ENCODE measurements at regions not wholly inside any gene's neighbourhood (a gene's known extent, or its start where the extent isn't known, plus 50 kb on each side); places are given as distances from the start of the nearest gene placed in this dataset.

DNA sequence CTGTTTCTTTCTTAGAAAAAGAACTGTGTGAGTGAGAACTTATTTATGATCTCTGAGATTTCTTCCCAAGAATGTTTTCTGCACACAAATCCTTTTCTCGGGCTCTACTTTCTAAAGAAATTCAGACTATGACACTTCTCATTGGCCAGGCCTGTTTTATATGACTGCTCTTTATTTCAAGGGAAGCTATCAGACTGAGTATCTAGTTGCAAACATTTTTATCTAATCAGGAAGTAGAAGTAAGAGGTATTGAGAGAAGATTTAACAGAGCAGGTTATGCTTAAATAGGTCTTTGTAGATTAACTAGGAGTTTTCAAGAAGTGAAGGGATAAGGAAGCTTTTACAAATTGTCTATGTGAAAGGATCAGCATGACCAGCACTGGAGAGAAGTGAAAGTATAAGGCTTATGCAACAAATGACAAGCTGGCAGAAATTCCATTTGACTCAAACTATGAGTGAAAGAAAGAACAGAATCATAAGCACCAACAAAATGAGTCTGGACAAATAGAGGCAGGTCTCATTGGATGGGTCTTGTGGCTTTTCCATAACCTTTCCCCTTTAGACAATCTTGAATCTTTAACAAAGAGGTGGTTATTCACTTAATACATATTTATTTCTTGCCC, 71.9 kb upstream of the CHL1 start:
- Mint-ChIP-seq H3K36me3 (no peaks in the 10 kb centered on the region), H3K27me3 (peaks cover 0 to 5% (median 3%) of the 10 kb centered on the region in 3 donors), H3K4me1 (peaks cover 0 to 14% (median 10%) of the 10 kb centered on the region in 3 donors), H3K9me3 (peaks cover 0 to 8% (median 0%) of the 10 kb centered on the region in 7 donors), H3K4me3 (no peak overlapping the region), H3K27ac (peak overlapping the region in 2 of 6 donors; percentile 1 to 20)
- no peak for ATAC-seq (ENCODE audit: low read depth in 2 of 2)
- no peak for DNase-seq

DNA sequence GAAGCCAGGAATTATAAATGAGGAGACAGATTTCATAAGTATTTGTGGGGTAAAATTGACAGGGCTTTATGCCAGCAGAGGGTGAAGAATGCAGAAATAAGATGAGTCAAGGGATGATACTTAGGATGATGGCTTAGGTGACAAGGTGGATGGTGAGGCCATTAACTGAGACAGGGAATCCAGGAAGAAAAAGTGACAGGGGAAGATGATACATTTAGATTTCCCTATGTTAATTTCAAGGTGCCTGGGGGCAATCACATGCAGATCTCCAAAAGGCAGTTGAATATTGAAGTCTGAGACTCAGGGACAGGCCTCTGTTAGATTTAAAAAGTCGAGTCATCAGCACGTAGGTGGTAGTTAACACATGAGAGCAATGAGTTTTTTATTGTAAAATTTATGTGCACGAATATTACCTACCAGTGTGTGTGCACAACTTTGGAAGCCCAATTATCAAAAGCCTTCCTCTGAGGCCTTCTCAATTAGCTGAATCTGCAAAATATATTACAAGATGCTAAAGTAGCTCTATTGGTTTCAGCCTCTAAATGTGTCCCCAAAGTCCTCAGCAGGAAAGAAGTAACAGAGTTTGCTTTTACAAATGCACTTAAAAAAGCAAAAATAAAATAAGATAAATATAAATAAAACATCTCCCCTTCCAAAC, 67.9 kb upstream of the CHL1 start:
- Mint-ChIP-seq H3K9me3 (peaks cover 0 to 8% (median 0%) of the 10 kb centered on the region in 7 donors), H3K27ac (peak overlapping the region in 2 of 6 donors; percentile 26 to 65), H3K36me3 (no peaks in the 10 kb centered on the region), H3K4me3 (no peak overlapping the region), H3K4me1 (peaks cover 0 to 14% (median 10%) of the 10 kb centered on the region in 3 donors), H3K27me3 (peaks cover 0 to 5% (median 3%) of the 10 kb centered on the region in 3 donors)
- no peak for DNase-seq
- no peak for ATAC-seq (ENCODE audit: low read depth in 2 of 2)

DNA sequence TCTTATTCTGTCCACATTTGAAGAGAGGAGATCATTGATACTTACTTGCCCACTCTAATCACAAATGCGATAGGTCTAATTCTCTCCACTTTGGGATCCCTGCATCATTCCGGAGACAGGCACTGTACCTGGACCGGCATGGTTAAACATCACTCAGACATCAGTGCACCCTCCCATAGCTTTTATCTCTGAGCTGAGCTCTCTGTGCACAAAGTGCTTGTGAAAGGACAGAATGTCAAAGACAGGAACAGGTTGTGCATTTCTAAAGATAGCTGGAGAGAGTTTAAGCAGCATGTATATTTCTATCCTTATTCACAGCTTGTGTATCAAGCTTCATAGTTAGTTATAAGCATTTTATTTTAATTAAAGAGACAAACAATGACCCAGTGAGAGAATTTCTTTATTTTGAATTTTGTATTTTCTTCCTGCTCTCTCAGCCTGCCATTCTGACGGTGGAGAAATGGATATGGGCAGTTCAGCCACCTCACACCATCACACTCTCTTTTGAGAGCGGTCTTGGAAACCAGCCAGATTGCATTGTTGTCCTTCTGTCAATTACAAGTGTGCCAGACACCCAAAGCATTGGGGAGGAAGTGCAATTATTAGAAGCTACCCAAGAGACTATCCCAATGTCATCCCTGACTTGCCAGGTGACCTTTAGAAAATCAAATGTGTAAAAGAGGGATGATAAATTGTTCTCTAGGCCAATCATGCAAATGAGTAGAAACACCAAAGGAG, 65.2 kb upstream of the CHL1 start:
- DNase-seq, result no peak
- Mint-ChIP-seq H3K27ac (no peak overlapping the region), H3K4me1 (peaks cover 0 to 2% (median 0%) of the 10 kb centered on the region in 3 donors), H3K27me3 (peaks cover 0 to 5% (median 3%) of the 10 kb centered on the region in 3 donors), H3K4me3 (no peak overlapping the region), H3K36me3 (no peaks in the 10 kb centered on the region), H3K9me3 (peaks cover 0 to 5% (median 0%) of the 10 kb centered on the region in 7 donors)
- no peak for ATAC-seq (ENCODE audit: low read depth in 2 of 2)

DNA sequence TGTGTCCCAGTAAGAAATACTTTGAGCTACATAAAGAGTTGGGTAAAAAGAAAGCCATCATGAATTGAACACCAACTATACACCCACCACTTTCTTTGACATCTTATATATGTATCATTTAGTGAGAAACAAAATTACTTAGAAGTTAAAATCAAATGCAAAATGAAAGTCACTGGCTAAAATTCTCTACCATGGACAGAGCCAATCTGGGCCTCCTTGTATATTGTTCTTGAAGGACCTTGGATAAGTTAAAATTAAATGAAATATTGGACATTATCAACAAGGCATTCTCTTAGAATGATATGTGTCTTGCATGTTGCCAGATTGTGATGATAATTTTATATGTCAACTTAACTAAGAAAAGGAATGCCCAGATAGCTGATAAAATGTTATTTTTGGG, 64.2 kb upstream of the CHL1 start:
- no peaks in the 10 kb centered on the region for H3K4me1 Mint-ChIP-seq
- no peak overlapping the region for H3K27ac Mint-ChIP-seq
- ATAC-seq (ENCODE audit: low read depth in 2 of 2) (no peak), DNase-seq (no peak)
- H3K9me3 Mint-ChIP-seq, result peaks cover 0 to 3% (median 0%) of the 10 kb centered on the region in 7 donors
- peaks cover 0 to 5% (median 3%) of the 10 kb centered on the region in 3 donors for H3K27me3 Mint-ChIP-seq
- no peak overlapping the region for H3K4me3 Mint-ChIP-seq
- no peaks in the 10 kb centered on the region for H3K36me3 Mint-ChIP-seq

DNA sequence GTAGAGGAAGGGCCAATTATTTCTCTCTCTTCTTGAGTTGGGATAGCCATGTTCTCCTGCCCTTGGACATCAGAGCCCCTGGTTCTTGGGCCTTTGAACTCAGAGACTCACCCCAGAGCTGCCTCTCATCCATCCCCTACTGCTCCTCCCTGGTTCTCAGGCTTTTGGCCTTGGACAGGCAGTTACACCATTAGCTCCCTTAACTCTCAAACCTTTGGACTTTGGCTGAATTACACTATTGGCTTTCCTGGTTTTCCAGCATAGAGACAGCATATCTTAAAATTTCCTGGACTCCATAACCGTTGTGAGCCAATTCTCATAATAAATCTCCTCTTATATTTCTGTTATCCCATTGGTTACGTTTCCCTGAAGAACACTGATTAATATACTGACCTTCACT, 63.7 kb upstream of the CHL1 start:
- no peak overlapping the region for H3K4me3 Mint-ChIP-seq
- H3K27me3 Mint-ChIP-seq, result peaks cover 0 to 5% (median 3%) of the 10 kb centered on the region in 3 donors
- H3K36me3 Mint-ChIP-seq, result no peaks in the 10 kb centered on the region
- H3K4me1 Mint-ChIP-seq, result no peaks in the 10 kb centered on the region
- peaks cover 0 to 3% (median 0%) of the 10 kb centered on the region in 7 donors for H3K9me3 Mint-ChIP-seq
- no peak overlapping the region for H3K27ac Mint-ChIP-seq
- ATAC-seq (ENCODE audit: low read depth in 2 of 2), result no peak
- no peak for DNase-seq

DNA sequence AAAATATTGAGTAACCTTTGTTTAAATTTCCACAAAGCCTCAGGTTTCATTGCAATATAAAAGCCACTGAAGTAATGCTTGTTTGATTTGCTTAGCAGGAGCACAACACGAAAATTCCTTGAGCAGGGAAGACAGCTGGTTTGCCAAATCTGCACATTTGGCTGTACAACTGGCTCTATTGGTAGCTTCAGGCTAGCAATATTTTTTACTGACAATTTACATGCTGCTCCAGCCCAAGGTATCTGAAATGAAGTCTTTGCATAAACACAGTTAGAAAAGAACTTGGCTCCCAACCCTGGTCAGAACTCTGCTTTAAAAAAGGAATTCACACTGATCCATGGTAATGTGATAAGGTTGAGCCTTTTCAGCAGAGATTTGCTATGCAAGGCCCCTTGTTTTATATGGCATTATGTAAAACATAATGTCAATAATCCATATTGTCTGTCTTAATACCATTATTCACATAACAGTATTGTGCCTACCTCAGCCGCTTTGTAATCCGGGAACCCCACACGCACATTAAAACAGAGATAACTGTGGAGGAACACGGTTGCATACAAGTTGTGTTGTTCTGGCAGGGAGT, 55.7 kb upstream of the CHL1 start:
- Mint-ChIP-seq H3K36me3 (no peaks in the 10 kb centered on the region), H3K27me3 (peaks cover 0 to 10% (median 4%) of the 10 kb centered on the region in 3 donors)
- DNase-seq, result no peak

More for the DNA sequence above, 55.7 kb upstream of the CHL1 start:
- ATAC-seq (ENCODE audit: low read depth in 2 of 2), result no peak
- H3K4me3 Mint-ChIP-seq, result no peak overlapping the region
- H3K27ac Mint-ChIP-seq, result no peak overlapping the region
- H3K4me1 Mint-ChIP-seq, result no peaks in the 10 kb centered on the region
- peaks cover 0 to 2% (median 0%) of the 10 kb centered on the region in 7 donors for H3K9me3 Mint-ChIP-seq
